ENCODE measurements at regions not wholly inside any gene's neighbourhood (a gene's known extent, or its start where the extent isn't known, plus 50 kb on each side); places are given as distances from the start of the nearest gene placed in this dataset.
A peak's percentile ranks its signal among the peaks of the same experiment; 100 is the strongest.
"Not testable (repeated sequence)": the region's sequence is repeated elsewhere in the genome, so short reads cannot be mapped to it uniquely, and the experiment has no call there.

DNA sequence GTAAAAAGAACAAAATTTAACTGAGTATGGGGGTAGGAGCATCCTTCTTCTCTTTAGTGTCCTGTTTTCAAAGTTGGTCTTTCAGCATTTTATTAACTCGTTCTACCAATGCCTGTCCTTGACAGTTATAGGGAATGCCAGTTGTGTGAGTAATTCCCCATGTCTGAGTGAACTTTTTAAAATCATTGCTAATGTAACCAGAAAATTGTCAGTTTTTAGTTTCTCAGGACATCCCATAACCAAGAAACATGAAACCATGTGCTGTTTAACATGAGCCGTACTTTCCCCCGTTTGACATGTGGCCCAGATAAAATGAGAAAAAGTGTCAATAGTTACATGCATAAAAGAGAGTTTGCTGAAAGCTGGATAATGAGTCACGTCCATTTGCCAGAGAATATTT is 71.4 kb upstream of the ARL4D start:
- Mint-ChIP-seq H3K36me3 (ENCODE audit: low read depth) (no peaks in the 10 kb centered on the region), H3K27me3 (peaks cover 10% of the 10 kb centered on the region), H3K4me1 (peaks cover 17% of the 10 kb centered on the region), H3K27ac (peak overlapping the region; percentile 36), H3K9me3 (no peaks in the 10 kb centered on the region), H3K4me3 (no peak overlapping the region)
- ATAC-seq, result no peak
- DNase-seq, result no peak

DNA sequence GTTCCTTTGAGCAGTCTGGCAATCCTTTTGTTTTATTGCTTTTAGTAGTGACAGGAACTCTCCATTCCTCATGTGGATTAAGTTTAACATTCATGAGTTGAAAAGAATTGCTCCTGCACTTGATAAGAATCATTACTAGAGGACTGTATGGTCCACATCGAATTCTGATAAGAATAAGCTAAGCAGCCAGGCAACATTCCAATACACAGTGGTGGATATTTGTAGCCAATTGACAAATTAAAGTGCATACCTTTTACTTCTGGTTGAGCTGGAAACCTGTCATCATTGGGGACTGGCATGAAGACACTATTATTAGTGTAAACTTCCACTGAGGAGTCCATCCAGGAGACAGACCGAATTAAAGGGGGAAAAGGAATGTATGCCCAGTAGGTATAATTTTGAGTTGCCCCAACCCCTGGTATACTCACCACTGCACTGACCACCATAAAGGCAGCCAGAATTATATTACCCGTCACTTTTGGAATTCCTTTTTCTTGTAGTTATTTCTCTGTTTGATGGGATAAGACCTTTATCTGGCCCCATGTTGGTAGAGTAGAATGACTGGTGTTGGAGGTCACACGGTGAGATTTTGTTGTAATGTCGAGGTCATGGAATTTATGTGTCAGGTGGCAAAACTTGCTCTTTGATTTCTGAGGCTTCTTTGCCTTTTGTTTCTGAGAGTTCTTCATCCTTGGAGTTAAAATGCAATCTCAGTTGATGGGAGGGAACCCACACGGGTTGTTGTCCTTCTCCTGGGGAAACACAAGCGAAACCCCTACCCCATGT is 72.1 kb upstream of the ARL4D start:
- H3K4me3 Mint-ChIP-seq, result no peak overlapping the region
- no peak for ATAC-seq
- no peaks in the 10 kb centered on the region for H3K36me3 Mint-ChIP-seq (ENCODE audit: low read depth)
- no peaks in the 10 kb centered on the region for H3K9me3 Mint-ChIP-seq
- peaks cover 10% of the 10 kb centered on the region for H3K27me3 Mint-ChIP-seq
- H3K27ac Mint-ChIP-seq, result peak overlapping the region; percentile 36
- no peak for DNase-seq
- peaks cover 17% of the 10 kb centered on the region for H3K4me1 Mint-ChIP-seq

DNA sequence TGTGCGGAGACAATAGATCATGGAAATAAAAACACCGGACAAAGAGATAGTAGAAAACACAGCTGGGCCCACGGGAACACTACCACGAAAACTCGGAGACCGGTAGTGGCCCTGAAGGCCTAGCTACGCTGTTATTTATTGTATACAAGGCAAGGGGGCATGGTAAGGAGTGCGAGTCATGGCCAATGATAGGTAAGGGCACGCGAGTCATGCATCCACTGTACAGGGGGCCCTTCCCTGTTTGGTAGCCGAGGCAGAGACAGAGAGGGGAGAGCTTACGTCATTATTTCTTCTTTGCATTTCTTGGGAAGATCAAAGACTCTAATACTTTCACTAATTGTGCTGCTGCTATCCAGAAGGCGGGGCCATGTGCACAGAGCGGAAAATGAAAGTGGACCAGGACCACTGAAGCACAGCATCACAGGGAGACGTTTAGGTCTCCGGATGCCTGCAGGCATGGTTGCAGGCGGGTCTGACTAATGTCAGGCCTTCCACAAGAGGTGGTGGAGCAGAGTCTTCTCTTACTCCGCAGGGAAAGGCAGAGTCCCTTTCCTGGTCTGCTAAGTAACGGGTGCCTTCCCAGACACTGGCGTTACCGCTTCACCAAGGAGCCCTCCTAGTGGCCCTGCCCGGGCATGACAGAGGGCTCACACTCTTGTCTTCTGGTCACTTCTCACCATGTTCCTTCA is 74.4 kb upstream of the ARL4D start:
- peaks cover 17% of the 10 kb centered on the region for H3K4me1 Mint-ChIP-seq
- no peaks in the 10 kb centered on the region for H3K9me3 Mint-ChIP-seq
- peak; percentile 40 for ATAC-seq
- no peak overlapping the region for H3K27ac Mint-ChIP-seq
- no peak for DNase-seq
- H3K4me3 Mint-ChIP-seq, result no peak overlapping the region
- H3K36me3 Mint-ChIP-seq (ENCODE audit: low read depth), result peaks cover 8% of the 10 kb centered on the region
- peaks cover 10% of the 10 kb centered on the region for H3K27me3 Mint-ChIP-seq

DNA sequence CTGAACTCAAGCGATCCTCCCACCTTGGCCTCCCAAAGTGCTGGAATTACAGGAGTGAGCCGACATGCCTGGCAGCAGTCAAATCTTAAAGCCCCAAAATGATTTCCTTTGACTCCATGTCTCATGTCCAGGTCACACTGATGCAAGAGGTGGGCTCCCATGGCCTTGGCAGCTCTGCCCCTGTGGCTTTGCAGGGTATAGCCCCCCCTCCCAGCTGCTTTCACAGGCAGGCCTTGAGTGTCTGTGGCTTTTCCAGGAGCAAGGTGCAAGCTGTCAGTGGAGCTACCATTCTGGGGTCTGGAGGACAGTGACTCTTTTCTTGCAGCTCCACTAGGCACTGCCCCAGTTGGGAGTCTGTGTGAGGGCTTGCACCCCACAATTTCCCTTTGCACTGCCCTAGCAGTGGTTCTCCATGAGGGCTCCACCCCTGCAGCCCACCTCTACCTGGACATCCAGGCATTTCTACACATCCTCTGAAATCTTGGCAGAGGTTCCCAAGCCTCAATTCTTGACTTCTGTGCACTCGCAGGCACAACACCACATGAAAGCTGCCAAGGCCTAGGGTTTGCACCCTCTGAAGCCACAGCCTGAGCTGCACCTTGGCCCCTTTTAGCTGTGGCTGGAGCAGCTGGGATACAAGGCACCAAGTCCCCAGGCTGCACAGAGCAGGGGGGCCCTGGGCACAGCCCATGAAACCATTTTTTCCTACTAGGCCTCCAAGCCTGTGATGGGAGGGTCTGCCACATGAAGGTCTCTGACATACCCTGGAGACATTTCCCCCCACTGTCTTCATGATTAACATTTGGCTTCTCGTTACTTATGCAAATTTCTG is 79.3 kb upstream of the ARL4D start:
- peaks cover 7% of the 10 kb centered on the region for H3K9me3 Mint-ChIP-seq
- peaks cover 20% of the 10 kb centered on the region for H3K36me3 Mint-ChIP-seq (ENCODE audit: low read depth)
- no peak overlapping the region for H3K4me3 Mint-ChIP-seq
- ATAC-seq, result no peak
- no peaks in the 10 kb centered on the region for H3K27me3 Mint-ChIP-seq
- peaks cover 11% of the 10 kb centered on the region for H3K4me1 Mint-ChIP-seq
- H3K27ac Mint-ChIP-seq, result no peak overlapping the region
- DNase-seq, result no peak

DNA sequence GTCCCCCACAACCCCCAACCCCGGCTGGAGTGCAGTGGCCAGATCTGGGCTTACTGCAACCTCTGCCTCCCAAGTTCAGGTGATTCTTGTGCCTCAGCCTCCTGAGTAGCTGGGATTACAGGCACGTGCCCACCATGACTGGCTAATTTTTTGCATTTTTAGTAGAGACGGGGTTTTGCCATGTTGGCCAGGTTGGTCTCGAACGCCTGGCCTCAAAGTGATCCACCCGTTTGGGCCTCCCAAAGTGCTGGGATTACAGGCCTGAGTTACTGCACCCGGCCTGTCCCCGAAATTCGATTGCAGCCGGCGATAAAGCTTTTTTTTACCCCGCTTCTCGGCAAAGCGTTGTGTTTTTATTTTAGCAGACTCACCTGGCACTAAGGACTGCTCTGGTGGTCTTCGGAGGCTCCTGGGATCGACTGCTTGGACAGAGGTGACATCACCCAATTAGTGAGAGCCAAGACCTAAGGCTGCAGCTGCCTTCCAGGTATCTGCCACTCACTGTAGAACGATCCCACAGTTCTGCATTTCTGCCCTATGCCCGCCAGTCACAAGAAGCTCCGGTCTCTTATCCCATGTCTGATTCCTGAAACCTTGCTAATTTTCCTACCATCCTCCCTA is 82.2 kb upstream of the ARL4D start:
- no peak for DNase-seq

DNA sequence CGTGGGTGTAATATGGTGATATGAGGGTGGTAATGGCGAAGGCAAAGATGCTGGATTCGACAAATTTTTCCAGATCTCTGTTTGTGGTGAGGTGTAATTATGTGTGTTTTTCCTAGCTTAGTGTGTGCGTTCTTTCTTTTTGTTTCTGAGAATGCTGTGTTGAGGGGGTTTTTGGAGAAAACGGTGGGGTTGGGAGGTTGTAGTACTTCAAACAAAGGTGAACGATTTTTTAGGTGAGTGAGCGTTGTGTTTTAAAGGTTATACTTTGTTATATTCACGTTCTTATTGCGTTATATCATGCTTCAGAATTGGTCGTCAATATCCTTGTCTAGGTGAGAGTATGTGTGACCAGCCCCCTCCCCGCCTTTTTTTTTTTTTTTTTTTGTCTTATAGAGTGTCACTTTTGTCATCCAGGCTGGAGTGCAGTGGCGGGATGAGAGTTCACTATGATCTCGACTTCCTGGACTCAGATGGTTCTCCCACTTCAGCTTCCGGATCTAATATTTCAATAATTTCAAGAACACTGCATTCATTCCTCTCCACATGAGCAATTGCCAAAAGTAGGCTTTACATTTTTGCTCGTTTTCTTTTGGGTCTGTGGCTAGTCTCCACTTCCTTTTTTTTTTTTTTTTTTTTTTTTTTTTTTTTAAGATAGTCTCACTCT is 82.2 kb upstream of the RNU2-1 start:
- Mint-ChIP-seq H3K9me3 (peaks cover 7% of the 10 kb centered on the region), H3K27ac (no peak overlapping the region), H3K27me3 (no peaks in the 10 kb centered on the region), H3K4me1 (peaks cover 13% of the 10 kb centered on the region), H3K36me3 (ENCODE audit: low read depth) (peaks cover 20% of the 10 kb centered on the region), H3K4me3 (no peak overlapping the region)
- no peak for ATAC-seq
- no peak for DNase-seq

More for the DNA sequence above, 82.2 kb upstream of the ARL4D start:
- Mint-ChIP-seq H3K4me1 (peaks cover 13% of the 10 kb centered on the region), H3K36me3 (ENCODE audit: low read depth) (peaks cover 20% of the 10 kb centered on the region), H3K27ac (no peak overlapping the region), H3K4me3 (no peak overlapping the region), H3K27me3 (no peaks in the 10 kb centered on the region), H3K9me3 (peaks cover 7% of the 10 kb centered on the region)
- no peak for ATAC-seq

DNA sequence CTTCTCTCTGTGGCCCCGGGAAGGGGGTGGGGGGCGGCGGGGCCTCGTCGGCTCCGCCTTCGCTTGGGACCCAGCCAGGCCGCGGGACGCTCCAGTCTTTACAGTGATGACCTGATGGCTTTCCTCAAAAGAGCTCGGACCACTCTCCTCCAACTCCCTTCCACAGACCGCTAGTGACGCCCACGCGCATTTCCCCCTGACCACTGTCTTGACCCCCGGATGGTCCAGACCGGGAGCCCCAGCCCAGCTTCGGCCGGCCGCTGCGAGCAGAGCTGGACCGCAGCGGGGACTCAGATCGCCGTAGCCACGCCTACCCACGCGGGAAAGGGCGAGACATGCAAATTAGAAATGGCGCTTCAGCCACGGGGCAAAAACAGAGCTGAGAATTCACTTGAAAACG is 81.6 kb upstream of the RNU2-1 start:
- Mint-ChIP-seq H3K9me3 (peaks cover 7% of the 10 kb centered on the region), H3K27me3 (no peaks in the 10 kb centered on the region), H3K27ac (no peak overlapping the region), H3K4me3 (no peak overlapping the region), H3K4me1 (peaks cover 15% of the 10 kb centered on the region), H3K36me3 (ENCODE audit: low read depth) (peaks cover 20% of the 10 kb centered on the region)
- ATAC-seq (no peak), DNase-seq (no peak)

DNA sequence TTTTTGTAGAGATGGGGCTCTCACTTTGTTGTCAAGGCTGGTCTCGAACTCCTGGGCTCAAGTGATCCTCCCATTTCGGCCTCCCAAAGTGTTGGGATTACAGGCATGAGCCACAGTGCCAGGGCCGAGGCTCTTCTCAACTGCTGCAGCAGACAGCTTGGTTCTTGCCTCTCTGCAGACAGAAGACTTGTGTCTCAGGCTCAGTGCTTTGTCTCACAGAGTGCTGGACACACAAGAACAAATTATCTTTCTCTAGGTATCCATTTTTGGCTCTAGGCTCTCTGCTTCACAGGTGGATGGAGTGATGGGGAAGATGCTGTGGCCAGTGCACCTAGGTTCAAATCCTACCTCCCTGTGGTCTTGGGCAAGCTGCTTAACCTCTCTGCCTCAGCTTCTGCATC is 80.8 kb upstream of the RNU2-1 start:
- Mint-ChIP-seq H3K4me1 (peaks cover 15% of the 10 kb centered on the region), H3K4me3 (no peak overlapping the region), H3K27me3 (no peaks in the 10 kb centered on the region), H3K27ac (no peak overlapping the region), H3K9me3 (peaks cover 7% of the 10 kb centered on the region), H3K36me3 (ENCODE audit: low read depth) (peaks cover 15% of the 10 kb centered on the region)
- no peak for ATAC-seq
- DNase-seq, result peak; percentile 9

DNA sequence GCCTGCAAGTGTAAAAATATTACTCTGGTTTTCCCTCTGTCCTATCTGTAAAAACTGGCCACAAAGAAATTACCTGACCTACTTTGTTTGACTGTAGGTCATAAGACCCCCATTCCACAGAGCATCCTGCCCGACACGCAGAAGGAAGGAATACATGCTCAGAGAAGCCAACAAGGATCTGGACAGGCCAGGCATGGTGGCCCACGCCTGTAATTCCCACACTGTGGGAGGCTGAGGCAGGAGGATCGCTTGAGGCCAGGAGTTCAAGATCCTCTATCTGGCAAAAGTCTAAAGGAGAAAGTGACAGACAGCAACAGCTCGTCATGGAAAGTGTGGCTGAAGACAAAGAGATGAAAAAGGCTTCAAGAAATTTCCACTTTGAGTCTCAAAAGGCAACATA is 78.2 kb upstream of the RNU2-1 start:
- peaks cover 9% of the 10 kb centered on the region for H3K4me1 Mint-ChIP-seq
- DNase-seq (peak; percentile 0), ATAC-seq (no peak)
- no peaks in the 10 kb centered on the region for H3K27me3 Mint-ChIP-seq
- H3K9me3 Mint-ChIP-seq, result no peaks in the 10 kb centered on the region
- H3K36me3 Mint-ChIP-seq (ENCODE audit: low read depth), result no peaks in the 10 kb centered on the region
- no peak overlapping the region for H3K4me3 Mint-ChIP-seq
- H3K27ac Mint-ChIP-seq, result peak overlapping the region; percentile 39

DNA sequence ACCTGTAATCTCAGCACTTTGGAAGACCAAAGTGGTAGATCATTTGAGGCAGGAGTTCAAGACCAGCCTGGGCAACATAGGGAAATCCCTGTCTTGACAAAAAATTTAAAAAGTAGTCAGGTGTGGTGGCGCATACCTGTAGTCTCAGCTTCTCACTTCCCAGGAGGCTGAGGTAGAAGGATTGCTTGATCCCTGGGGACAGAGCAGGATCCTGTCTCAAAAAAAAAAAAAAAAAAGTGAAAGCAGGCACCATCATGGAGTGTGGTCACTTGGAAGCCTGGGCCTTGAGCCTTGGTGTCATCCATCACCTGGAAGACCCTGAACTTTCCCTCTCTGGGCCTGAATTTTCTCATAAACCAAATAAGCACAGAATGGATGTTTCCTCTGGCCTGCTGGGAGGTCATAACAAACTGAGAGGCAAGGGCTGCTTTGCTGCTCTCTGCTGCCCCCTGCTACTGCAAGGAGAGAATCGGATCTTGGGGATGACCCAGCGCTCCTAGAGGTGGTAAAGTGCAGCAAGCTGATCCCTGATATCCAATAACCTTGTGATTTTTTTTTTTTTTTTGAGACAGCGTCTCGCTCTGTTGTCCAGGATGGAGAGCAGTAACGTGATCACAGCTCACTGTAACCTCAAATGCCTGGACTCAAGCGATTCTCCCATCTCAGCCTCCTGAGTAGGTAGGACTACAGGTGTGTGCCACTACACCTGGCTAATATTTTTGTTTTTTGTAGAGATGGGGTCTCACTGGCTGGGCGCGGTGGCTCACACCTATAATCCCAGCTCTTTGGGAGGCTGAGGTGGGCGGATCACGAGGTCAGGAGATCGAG is 75.9 kb upstream of the RNU2-1 start:
- Mint-ChIP-seq H3K4me1 (peaks cover 9% of the 10 kb centered on the region), H3K27me3 (no peaks in the 10 kb centered on the region), H3K27ac (no peak overlapping the region), H3K36me3 (ENCODE audit: low read depth) (no peaks in the 10 kb centered on the region), H3K9me3 (no peaks in the 10 kb centered on the region), H3K4me3 (no peak overlapping the region)
- ATAC-seq, result no peak
- peak; percentile 1 for DNase-seq

DNA sequence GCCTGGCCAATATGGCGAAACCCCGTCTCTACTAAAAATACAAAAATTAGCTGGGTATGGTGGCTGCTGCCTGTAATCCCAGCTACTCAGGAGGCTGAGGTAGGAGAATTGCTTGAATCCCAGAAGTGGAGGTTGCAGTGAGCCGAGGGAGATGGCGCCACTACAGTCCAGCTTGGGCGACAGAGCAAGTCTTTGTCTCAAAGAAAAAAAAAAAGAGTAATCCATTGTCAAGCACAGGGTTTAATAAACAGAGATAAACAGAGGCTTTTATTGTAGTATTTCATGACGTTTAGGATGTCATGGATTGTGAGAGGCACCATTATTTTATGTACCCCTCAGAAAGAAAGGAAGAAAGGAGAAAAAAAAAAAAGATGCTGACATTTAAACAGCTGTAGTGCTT is 75.2 kb upstream of the RNU2-1 start:
- H3K27ac Mint-ChIP-seq, result no peak overlapping the region
- DNase-seq, result no peak

DNA sequence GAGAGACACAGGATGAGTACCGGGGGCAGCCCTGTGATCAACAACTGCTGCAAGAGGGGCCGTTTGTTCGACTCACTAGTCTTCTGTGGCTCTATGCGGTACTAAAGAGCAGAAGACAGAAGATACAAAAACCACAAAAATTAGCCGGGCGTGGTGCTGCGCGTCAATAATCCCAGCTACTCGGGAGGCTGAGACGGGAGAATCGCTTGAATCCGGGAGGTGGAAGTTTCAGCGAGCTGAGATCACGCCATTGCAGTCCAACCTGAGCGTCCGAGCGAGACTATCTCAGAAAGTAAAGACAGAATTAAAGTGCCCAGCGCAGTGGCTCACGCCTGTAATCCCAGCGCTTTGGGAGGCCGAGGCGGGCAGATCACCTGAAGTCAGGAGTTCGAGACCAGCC is 71.0 kb upstream of the RNU2-1 start:
- not testable (repeated sequence) for DNase-seq; H3K36me3 Mint-ChIP-seq (ENCODE audit: low read depth); H3K4me1 Mint-ChIP-seq; H3K27me3 Mint-ChIP-seq; H3K9me3 Mint-ChIP-seq; H3K4me3 Mint-ChIP-seq; H3K27ac Mint-ChIP-seq; ATAC-seq

More for the DNA sequence above, 75.2 kb upstream of the RNU2-1 start:
- H3K4me3 Mint-ChIP-seq, result no peak overlapping the region
- no peak for ATAC-seq
- H3K9me3 Mint-ChIP-seq, result no peaks in the 10 kb centered on the region
- H3K27me3 Mint-ChIP-seq, result no peaks in the 10 kb centered on the region
- H3K36me3 Mint-ChIP-seq (ENCODE audit: low read depth), result no peaks in the 10 kb centered on the region
- H3K4me1 Mint-ChIP-seq, result peaks cover 9% of the 10 kb centered on the region

DNA sequence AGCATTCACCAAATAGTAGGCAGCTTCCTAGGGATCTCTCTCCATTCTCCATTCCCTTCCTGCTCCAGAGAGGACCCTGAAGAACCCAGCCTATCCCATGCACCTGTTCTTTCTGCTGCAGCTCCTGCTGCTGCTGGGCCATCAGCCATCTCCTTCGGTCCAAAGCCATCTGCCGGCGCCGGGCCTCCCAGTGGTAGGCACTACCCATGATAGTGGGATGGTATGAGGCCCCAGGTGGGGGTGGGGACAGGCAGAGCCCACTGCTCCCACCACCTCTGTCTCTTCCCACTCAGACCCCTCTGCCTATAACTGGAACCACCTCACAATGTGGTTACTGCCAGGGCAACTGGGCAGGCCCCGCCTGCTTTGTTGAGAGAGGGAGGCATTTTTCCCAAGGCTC is 69.3 kb upstream of the RNU2-1 start:
- H3K4me3 Mint-ChIP-seq; H3K27me3 Mint-ChIP-seq; H3K4me1 Mint-ChIP-seq; H3K9me3 Mint-ChIP-seq; ATAC-seq; H3K27ac Mint-ChIP-seq; DNase-seq; H3K36me3 Mint-ChIP-seq (ENCODE audit: low read depth): not testable (repeated sequence)

Measured in activated naive CD8-positive, alpha-beta T cell treated with anti-CD3 and anti-CD28 coated beads, Interleukin-2, amount 50 U/mL, for 24 hours (primary cell).